Stimulated activated naive CD8-positive, alpha-beta T cell treated with anti-CD3 and anti-CD28 coated beads, Interleukin-15, amount 100 ng/mL, for 72 hours (primary cell): ENCODE measurements at regions not wholly inside any gene's neighbourhood (a gene's known extent, or its start where the extent isn't known, plus 50 kb on each side); places are given as distances from the start of the nearest gene placed in this dataset.
"Not testable (repeated sequence)": the region's sequence is repeated elsewhere in the genome, so short reads cannot be mapped to it uniquely, and the experiment has no call there.

ENCODE experiments used
- ATAC-seq: fragments of 150-1000 bp; cut with Tn5 transposase; 2 replicates; pipeline ENCODE4 v1.10.0; 2021; ENCODE audit warnings: mild to moderate bottlenecking, moderate library complexity
- DNase-seq, 2 donors: peaks; one replicate each; pipeline ENCODE4 v3.0.0; 2021 to 2022
- H3K27ac Mint-ChIP-seq, 2 donors: one replicate each; pipeline ENCODE4 v1.8.0; 2022; ENCODE audit warnings: mild to moderate bottlenecking in 2 of 2, mixed read lengths in 2 of 2, moderate library complexity in 2 of 2
- H3K27me3 Mint-ChIP-seq: one replicate; pipeline ENCODE4 v1.8.0; 2022; ENCODE audit warnings: mixed read lengths
- H3K4me1 Mint-ChIP-seq: one replicate; pipeline ENCODE4 v1.8.0; 2022; ENCODE audit warnings: mild to moderate bottlenecking, mixed read lengths
- H3K4me3 Mint-ChIP-seq, 2 donors: one replicate each; pipeline ENCODE4 v1.8.0; 2022; ENCODE audit warnings: mild to moderate bottlenecking in 2 of 2, mixed read lengths in 2 of 2, moderate library complexity in 1 of 2
- H3K9me3 Mint-ChIP-seq, 2 donors: one replicate each; pipeline ENCODE4 v1.8.0; 2022; ENCODE audit warnings: mixed read lengths in 2 of 2

DNA sequence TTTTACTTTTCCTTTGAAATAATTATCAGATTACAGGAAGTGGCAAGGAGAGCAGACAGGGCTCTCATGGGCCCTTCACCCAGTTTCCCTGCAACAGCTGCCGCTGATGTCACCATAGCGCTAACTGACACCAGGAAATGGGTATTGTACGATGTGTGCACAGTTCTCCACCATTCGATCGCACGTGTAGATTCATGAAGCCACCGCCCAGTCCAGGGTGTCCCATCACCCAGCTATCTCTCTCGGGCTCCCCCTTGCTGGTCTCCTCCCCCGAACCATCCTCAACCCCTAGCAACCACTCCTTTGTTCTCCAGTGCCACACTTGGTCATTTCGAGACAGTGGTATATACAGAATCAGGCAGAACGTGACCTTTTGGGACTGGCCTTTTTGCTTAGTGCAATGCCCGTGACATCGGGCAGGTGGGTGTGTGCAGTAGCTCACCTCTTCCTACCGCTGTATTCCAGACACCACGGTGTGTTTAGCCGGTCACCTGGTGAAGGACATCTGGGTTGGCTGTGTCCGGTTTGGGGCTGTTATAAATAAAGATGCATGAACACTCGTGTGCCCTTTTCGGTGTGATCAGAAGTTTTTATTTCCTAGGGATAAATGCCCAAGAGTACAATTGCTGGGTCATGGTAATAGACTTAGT is 118.4 kb downstream of the CRYAA start:
- peak; percentile 74 for ATAC-seq
- Mint-ChIP-seq H3K27ac (no peak overlapping the region), H3K4me3 (no peak overlapping the region)

DNA sequence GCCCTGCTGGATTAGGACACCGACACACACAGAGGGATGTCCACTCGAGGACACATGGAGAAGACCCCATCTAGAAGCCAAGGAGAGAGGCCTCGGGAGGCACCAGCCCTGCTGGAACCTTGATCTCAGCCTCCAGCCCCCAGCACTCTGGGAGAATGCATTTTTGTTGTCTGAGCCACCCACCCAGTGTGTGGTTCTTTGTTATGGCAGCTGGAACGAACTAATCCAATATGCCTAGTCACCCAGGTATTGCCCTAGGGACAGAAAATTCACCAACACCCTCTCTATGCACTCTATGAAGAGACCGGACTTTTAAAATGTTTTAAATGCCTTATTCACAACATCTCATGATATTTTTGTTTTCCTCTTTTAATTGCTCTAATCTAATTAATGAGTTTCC is 117.4 kb downstream of the CRYAA start:
- DNase-seq (no peak), ATAC-seq (no peak)
- Mint-ChIP-seq H3K9me3 (no peaks in the 10 kb centered on the region), H3K4me3 (no peak overlapping the region), H3K27ac (no peak overlapping the region), H3K27me3 (peaks cover 7% of the 10 kb centered on the region), H3K4me1 (no peaks in the 10 kb centered on the region)

More for the DNA sequence above, 118.4 kb downstream of the CRYAA start:
- no peaks in the 10 kb centered on the region for H3K9me3 Mint-ChIP-seq
- H3K27me3 Mint-ChIP-seq: peaks cover 12% of the 10 kb centered on the region
- H3K4me1 Mint-ChIP-seq: no peaks in the 10 kb centered on the region
- no peak for DNase-seq

- ATAC-seq (no peak), DNase-seq (no peak)
- Mint-ChIP-seq H3K4me1 (no peaks in the 10 kb centered on the region), H3K27ac (no peak overlapping the region), H3K4me3 (no peak overlapping the region), H3K9me3 (no peaks in the 10 kb centered on the region), H3K27me3 (no peaks in the 10 kb centered on the region)
These were observed 115.9 kb downstream of the CRYAA start for GRCh38 chr21:43284700-43285099.

- Mint-ChIP-seq H3K27me3 (no peaks in the 10 kb centered on the region), H3K4me3 (no peak overlapping the region), H3K9me3 (no peaks in the 10 kb centered on the region), H3K27ac (no peak overlapping the region), H3K4me1 (no peaks in the 10 kb centered on the region)
- DNase-seq: no peak
- no peak for ATAC-seq
These were observed 115.4 kb downstream of the CRYAA start for GRCh38 chr21:43284238-43284637.

DNA sequence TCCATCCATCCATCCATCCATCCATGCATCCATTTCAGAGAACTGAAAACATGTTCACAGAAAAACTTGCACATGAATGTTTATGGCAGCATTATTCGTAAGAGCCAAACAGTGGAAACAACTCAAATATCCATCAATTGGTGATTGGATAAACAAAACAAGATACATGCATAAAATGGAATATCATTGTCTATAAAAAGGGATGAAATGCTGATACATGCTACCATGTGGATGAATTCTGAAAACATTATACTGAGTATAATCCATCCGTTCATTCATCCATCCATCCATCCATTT is 115.1 kb downstream of the CRYAA start:
- H3K27me3 Mint-ChIP-seq, H3K9me3 Mint-ChIP-seq: not testable (repeated sequence)

GRCh38 chr21:43283136-43283924 is 114.5 kb downstream of the CRYAA start:
- no peak for ATAC-seq
- peaks cover 4% of the 10 kb centered on the region for H3K27me3 Mint-ChIP-seq
- H3K27ac Mint-ChIP-seq: no peak overlapping the region
- no peak overlapping the region for H3K4me3 Mint-ChIP-seq
- no peaks in the 10 kb centered on the region for H3K9me3 Mint-ChIP-seq
- H3K4me1 Mint-ChIP-seq: peaks cover 1% of the 10 kb centered on the region
- DNase-seq: no peak

More for the DNA sequence above, 115.1 kb downstream of the CRYAA start:
- DNase-seq, H3K4me1 Mint-ChIP-seq, H3K27ac Mint-ChIP-seq, H3K4me3 Mint-ChIP-seq, ATAC-seq: not testable (repeated sequence)

- Mint-ChIP-seq H3K27me3 (peaks cover 12% of the 10 kb centered on the region), H3K27ac (no peak overlapping the region), H3K4me1 (peaks cover 9% of the 10 kb centered on the region), H3K9me3 (no peaks in the 10 kb centered on the region), H3K4me3 (no peak overlapping the region)
- ATAC-seq (no peak), DNase-seq (no peak)
These were observed 113.7 kb downstream of the CRYAA start for GRCh38 chr21:43282358-43283120.

GRCh38 chr21:43281661-43282357 is 113.0 kb downstream of the CRYAA start:
- H3K9me3 Mint-ChIP-seq: no peaks in the 10 kb centered on the region
- H3K27me3 Mint-ChIP-seq: peaks cover 19% of the 10 kb centered on the region
- ATAC-seq: peak; percentile 14
- H3K4me3 Mint-ChIP-seq: no peak overlapping the region
- DNase-seq: no peak
- H3K4me1 Mint-ChIP-seq: peaks cover 10% of the 10 kb centered on the region
- no peak overlapping the region for H3K27ac Mint-ChIP-seq

DNA sequence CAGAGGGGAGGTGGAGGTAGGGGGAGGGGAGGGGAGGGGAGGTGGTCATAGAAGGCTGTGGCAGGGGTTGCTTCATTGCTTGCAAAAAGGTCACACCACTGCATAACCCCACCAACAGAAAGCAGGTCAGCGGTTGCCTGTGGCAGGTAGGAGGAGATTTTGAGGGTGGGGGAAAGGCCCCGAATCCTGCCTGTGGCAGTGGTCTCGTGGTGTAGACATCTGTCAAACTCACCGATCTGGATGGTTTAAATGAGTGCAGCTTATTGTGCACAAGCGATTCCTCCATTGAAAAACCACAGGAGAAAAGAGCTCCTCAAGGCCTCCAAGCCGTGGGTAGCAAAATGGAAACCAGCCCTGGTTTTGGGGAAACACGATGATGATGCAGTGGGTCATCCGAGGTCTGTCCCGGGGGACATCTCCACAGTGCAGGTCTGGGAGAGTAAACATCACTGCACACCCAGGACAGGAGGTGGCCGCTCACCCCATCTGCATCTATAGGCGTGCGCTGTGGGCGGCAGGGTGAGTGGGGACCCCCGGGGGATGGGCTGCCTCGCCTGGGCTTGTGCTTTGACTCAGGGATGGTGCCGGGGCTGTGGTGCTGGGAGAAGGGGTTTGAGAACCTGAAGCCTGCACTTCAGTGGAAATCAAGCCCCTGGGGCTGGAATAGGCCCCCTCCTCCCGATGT is 112.3 kb downstream of the CRYAA start:
- DNase-seq (peak in 1 of 2 donors; percentile 23), ATAC-seq (peak; percentile 61)
- no peaks in the 10 kb centered on the region for H3K9me3 Mint-ChIP-seq
- H3K4me1 Mint-ChIP-seq: peaks cover 15% of the 10 kb centered on the region
- no peak overlapping the region for H3K27ac Mint-ChIP-seq
- peaks cover 27% of the 10 kb centered on the region for H3K27me3 Mint-ChIP-seq
- no peak overlapping the region for H3K4me3 Mint-ChIP-seq

DNA sequence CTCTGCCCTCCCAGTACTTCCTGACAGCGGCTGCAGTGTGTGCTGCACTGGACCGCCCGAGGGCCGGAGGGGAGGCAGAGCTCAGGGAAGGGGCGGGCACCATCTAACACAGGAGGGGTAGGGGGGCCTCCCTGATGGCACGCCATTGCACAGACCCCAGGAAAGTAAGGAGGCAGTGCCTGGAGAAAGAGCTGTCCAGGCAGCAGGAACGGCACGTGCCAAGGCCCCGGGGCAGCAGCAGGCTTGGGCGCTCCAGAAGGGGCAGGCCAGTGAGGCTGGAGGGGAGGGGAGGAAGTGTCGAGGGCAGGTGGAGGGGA is 110.7 kb downstream of the CRYAA start:
- no peak overlapping the region for H3K4me3 Mint-ChIP-seq
- DNase-seq (no peak), ATAC-seq (no peak)
- H3K4me1 Mint-ChIP-seq: peaks cover 30% of the 10 kb centered on the region
- peaks cover 37% of the 10 kb centered on the region for H3K27me3 Mint-ChIP-seq
- H3K9me3 Mint-ChIP-seq: no peaks in the 10 kb centered on the region
- no peak overlapping the region for H3K27ac Mint-ChIP-seq

- H3K4me1 Mint-ChIP-seq: peaks cover 30% of the 10 kb centered on the region
- no peak for ATAC-seq
- H3K27me3 Mint-ChIP-seq: peaks cover 37% of the 10 kb centered on the region
- no peak overlapping the region for H3K4me3 Mint-ChIP-seq
- no peak overlapping the region for H3K27ac Mint-ChIP-seq
- DNase-seq: no peak
- H3K9me3 Mint-ChIP-seq: no peaks in the 10 kb centered on the region
These were observed 110.2 kb downstream of the CRYAA start for GRCh38 chr21:43278766-43279577.

DNA sequence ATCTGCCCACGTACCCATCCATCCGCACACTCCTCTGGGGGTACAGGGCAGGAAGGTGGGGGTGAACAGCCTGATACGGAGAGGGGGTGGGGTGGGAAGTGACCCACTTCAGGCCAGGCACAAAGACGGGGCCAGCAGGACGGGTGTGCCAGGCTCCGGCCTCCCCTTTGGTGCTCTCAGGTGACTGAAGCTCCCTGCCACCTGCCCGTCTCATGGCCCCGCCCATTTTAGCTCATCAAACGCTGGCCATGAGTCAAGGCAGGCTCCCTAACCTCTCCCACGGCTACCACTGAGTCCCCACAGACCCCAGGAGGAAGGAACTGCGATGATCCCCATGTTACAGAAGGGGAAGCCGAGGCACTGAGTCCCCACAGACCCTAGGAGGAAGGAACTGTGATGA is 109.6 kb downstream of the CRYAA start:
- no peak overlapping the region for H3K27ac Mint-ChIP-seq
- peaks cover 30% of the 10 kb centered on the region for H3K4me1 Mint-ChIP-seq
- ATAC-seq (no peak), DNase-seq (no peak)
- H3K4me3 Mint-ChIP-seq: no peak overlapping the region
- H3K27me3 Mint-ChIP-seq: peaks cover 37% of the 10 kb centered on the region
- H3K9me3 Mint-ChIP-seq: no peaks in the 10 kb centered on the region

- ATAC-seq: no peak
- H3K27ac Mint-ChIP-seq: no peak overlapping the region
These were observed 108.9 kb downstream of the CRYAA start for GRCh38 chr21:43277481-43278351.

DNA sequence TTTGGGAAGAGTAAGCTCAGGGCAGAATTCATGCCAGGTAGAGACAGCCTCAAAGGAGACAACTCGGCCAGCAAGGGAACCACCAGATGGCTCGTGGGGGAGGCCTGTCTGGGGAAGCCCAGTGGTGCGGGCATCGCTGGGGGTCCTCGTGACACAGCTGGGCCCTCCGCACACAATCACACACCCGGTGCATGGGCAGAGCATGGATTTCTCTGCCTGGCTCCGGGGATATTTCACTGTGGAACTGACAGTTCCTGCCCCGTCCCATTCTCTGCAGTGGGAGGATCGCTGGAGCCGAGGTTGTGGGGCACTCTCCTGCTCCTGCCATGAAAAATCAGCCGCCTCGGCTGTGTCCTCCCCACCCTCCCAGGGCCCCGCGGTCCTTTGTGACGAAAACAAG is 108.0 kb downstream of the CRYAA start:
- Mint-ChIP-seq H3K4me3 (no peak overlapping the region), H3K27ac (no peak overlapping the region), H3K9me3 (no peaks in the 10 kb centered on the region), H3K4me1 (peaks cover 30% of the 10 kb centered on the region), H3K27me3 (peaks cover 50% of the 10 kb centered on the region)
- DNase-seq (no peak), ATAC-seq (no peak)

More at GRCh38 chr21:43277481-43278351, 108.9 kb downstream of the CRYAA start:
- Mint-ChIP-seq H3K27me3 (peaks cover 42% of the 10 kb centered on the region), H3K4me3 (no peak overlapping the region), H3K9me3 (no peaks in the 10 kb centered on the region), H3K4me1 (peaks cover 30% of the 10 kb centered on the region)
- DNase-seq: no peak
